ENCODE measurements at regions not wholly inside any gene's neighbourhood (a gene's known extent, or its start where the extent isn't known, plus 50 kb on each side); places are given as distances from the start of the nearest gene placed in this dataset.

DNA sequence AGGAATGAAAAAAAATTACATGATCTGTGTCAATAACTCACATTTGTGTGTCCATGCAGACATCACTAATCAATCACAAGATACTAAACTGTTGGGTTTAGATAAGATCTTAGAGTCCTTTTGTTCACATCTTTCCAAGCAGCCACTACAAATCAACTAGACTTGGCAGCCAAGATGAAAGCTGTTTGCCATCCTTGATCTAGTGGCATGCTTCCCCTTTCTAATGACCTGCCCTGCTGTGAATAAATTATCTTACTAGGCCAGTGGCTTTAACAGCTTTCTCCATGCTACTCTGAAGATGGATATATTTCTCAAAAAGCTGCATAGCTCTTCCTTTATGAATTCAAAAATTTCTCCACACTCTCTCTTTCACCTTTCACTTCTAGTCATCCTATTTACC, 1338.0 kb upstream of the ACVR2A start:
- TF ChIP-seq, protein P1, sequence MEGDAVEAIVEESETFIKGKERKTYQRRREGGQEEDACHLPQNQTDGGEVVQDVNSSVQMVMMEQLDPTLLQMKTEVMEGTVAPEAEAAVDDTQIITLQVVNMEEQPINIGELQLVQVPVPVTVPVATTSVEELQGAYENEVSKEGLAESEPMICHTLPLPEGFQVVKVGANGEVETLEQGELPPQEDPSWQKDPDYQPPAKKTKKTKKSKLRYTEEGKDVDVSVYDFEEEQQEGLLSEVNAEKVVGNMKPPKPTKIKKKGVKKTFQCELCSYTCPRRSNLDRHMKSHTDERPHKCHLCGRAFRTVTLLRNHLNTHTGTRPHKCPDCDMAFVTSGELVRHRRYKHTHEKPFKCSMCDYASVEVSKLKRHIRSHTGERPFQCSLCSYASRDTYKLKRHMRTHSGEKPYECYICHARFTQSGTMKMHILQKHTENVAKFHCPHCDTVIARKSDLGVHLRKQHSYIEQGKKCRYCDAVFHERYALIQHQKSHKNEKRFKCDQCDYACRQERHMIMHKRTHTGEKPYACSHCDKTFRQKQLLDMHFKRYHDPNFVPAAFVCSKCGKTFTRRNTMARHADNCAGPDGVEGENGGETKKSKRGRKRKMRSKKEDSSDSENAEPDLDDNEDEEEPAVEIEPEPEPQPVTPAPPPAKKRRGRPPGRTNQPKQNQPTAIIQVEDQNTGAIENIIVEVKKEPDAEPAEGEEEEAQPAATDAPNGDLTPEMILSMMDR (IDR thresholded peaks at IDR 0.05): no peak
- no peak for TF ChIP-seq POLR2A (IDR thresholded peaks at IDR 0.05)

All from testis (tissue), 2 donors.